Naive B cell (primary cell): ENCODE measurements at regions not wholly inside any gene's neighbourhood (a gene's known extent, or its start where the extent isn't known, plus 50 kb on each side); places are given as distances from the start of the nearest gene placed in this dataset.
"Not testable (repeated sequence)": the region's sequence is repeated elsewhere in the genome, so short reads cannot be mapped to it uniquely, and the experiment has no call there.

Source experiments
- ATAC-seq, 2 donors: fragments of 150-1000 bp; cut with Tn5 transposase; 2 replicates each; pipeline ENCODE4 v1.10.0; 2021; ENCODE audit warnings: low read depth in 2 of 2, mild to moderate bottlenecking in 2 of 2, moderate library complexity in 2 of 2
- DNase-seq: peaks from one replicate; pipeline ENCODE4 v3.0.0; 2022
- H3K27ac Mint-ChIP-seq, 6 donors: one replicate each; pipeline ENCODE4 v1.8.0; 2020 to 2022; ENCODE audit warnings: mild to moderate bottlenecking in 6 of 6, mixed read lengths in 6 of 6, moderate library complexity in 5 of 6, inconsistent platforms in 2 of 6
- H3K27me3 Mint-ChIP-seq, 3 donors: one replicate each; pipeline ENCODE4 v1.8.0; 2021 to 2022; ENCODE audit warnings: mixed read lengths in 3 of 3, mild to moderate bottlenecking in 1 of 3
- H3K36me3 Mint-ChIP-seq, 2 donors: one replicate each; pipeline ENCODE4 v1.8.0; 2020 to 2022; ENCODE audit warnings: mixed read lengths in 2 of 2, inconsistent platforms in 1 of 2, mild to moderate bottlenecking in 1 of 2
- H3K4me1 Mint-ChIP-seq, 3 donors: one replicate each; pipeline ENCODE4 v1.8.0; 2020 to 2022; ENCODE audit warnings: mixed read lengths in 3 of 3, inconsistent platforms in 1 of 3, mild to moderate bottlenecking in 1 of 3, moderate library complexity in 1 of 3
- H3K4me3 Mint-ChIP-seq, 8 donors: one replicate each; pipeline ENCODE4 v1.8.0; 2020 to 2022; ENCODE audit warnings: mild to moderate bottlenecking in 8 of 8, mixed read lengths in 8 of 8, moderate library complexity in 8 of 8, inconsistent platforms in 2 of 8
- H3K9me3 Mint-ChIP-seq, 7 donors: one replicate each; pipeline ENCODE4 v1.8.0; 2020 to 2022; ENCODE audit warnings: mixed read lengths in 7 of 7, mild to moderate bottlenecking in 5 of 7, inconsistent platforms in 2 of 7, moderate library complexity in 1 of 7

- no peak for ATAC-seq
- Mint-ChIP-seq H3K27me3 (no peaks in the 10 kb centered on the region), H3K4me1 (no peaks in the 10 kb centered on the region), H3K9me3 (peaks cover 3 to 12% (median 7%) of the 10 kb centered on the region in 7 donors), H3K36me3 (peaks cover 0 to 3% of the 10 kb centered on the region in 2 donors), H3K27ac (no peak overlapping the region), H3K4me3 (no peak overlapping the region)
- DNase-seq = no peak
Measured at GRCh38 chr3:83251490-83251889, 1490.0 kb upstream of the GBE1 start.

- no peak for ATAC-seq
- DNase-seq = no peak
- Mint-ChIP-seq H3K4me1 (no peaks in the 10 kb centered on the region), H3K27ac (no peak overlapping the region), H3K36me3 (peaks cover 0 to 6% of the 10 kb centered on the region in 2 donors), H3K4me3 (no peak overlapping the region), H3K27me3 (no peaks in the 10 kb centered on the region), H3K9me3 (peaks cover 6 to 17% (median 12%) of the 10 kb centered on the region in 7 donors)
Measured at GRCh38 chr3:83250613-83251012, 1489.2 kb upstream of the GBE1 start.

- no peaks in the 10 kb centered on the region for H3K4me1 Mint-ChIP-seq
Measured at GRCh38 chr3:83248454-83248853, 1487.0 kb upstream of the GBE1 start.

GRCh38 chr3:83235180-83235814, 1473.9 kb upstream of the GBE1 start:
- Mint-ChIP-seq H3K9me3 (peaks cover 0 to 5% (median 2%) of the 10 kb centered on the region in 7 donors), H3K4me3 (no peak overlapping the region), H3K27ac (no peak overlapping the region), H3K4me1 (no peaks in the 10 kb centered on the region), H3K36me3 (no peaks in the 10 kb centered on the region), H3K27me3 (no peaks in the 10 kb centered on the region)
- DNase-seq (no peak), ATAC-seq (no peak)

More at GRCh38 chr3:83248454-83248853, 1487.0 kb upstream of the GBE1 start:
- H3K27me3 Mint-ChIP-seq = no peaks in the 10 kb centered on the region
- H3K27ac Mint-ChIP-seq = no peak overlapping the region
- peaks cover 0 to 6% of the 10 kb centered on the region in 2 donors for H3K36me3 Mint-ChIP-seq
- DNase-seq (no peak), ATAC-seq (no peak)
- H3K4me3 Mint-ChIP-seq = no peak overlapping the region
- H3K9me3 Mint-ChIP-seq = peaks cover 10 to 35% (median 16%) of the 10 kb centered on the region in 7 donors

GRCh38 chr3:83233715-83234114, 1472.3 kb upstream of the GBE1 start:
- H3K4me1 Mint-ChIP-seq = no peaks in the 10 kb centered on the region
- no peak for DNase-seq
- no peak overlapping the region for H3K4me3 Mint-ChIP-seq
- no peaks in the 10 kb centered on the region for H3K36me3 Mint-ChIP-seq
- H3K27me3 Mint-ChIP-seq = no peaks in the 10 kb centered on the region
- peaks cover 0 to 4% (median 0%) of the 10 kb centered on the region in 7 donors for H3K9me3 Mint-ChIP-seq
- no peak for ATAC-seq
- H3K27ac Mint-ChIP-seq = no peak overlapping the region

- ATAC-seq (no peak), DNase-seq (no peak)
- H3K36me3 Mint-ChIP-seq = no peaks in the 10 kb centered on the region
- peaks cover 0 to 4% (median 0%) of the 10 kb centered on the region in 7 donors for H3K9me3 Mint-ChIP-seq
- no peaks in the 10 kb centered on the region for H3K4me1 Mint-ChIP-seq
- H3K27ac Mint-ChIP-seq = no peak overlapping the region
- no peaks in the 10 kb centered on the region for H3K27me3 Mint-ChIP-seq
- H3K4me3 Mint-ChIP-seq = no peak overlapping the region
Measured at GRCh38 chr3:83230841-83231240, 1469.4 kb upstream of the GBE1 start.

- Mint-ChIP-seq H3K27ac (no peak overlapping the region), H3K27me3 (no peaks in the 10 kb centered on the region), H3K9me3 (peaks cover 0 to 4% (median 0%) of the 10 kb centered on the region in 7 donors), H3K4me1 (no peaks in the 10 kb centered on the region), H3K4me3 (no peak overlapping the region), H3K36me3 (no peaks in the 10 kb centered on the region)
- ATAC-seq (no peak), DNase-seq (no peak)
Measured at GRCh38 chr3:83230376-83230775, 1468.9 kb upstream of the GBE1 start.

- no peak overlapping the region for H3K27ac Mint-ChIP-seq
- H3K4me3 Mint-ChIP-seq = no peak overlapping the region
- no peaks in the 10 kb centered on the region for H3K4me1 Mint-ChIP-seq
- H3K9me3 Mint-ChIP-seq = peaks cover 0 to 4% (median 0%) of the 10 kb centered on the region in 7 donors
- no peak for DNase-seq
- no peaks in the 10 kb centered on the region for H3K27me3 Mint-ChIP-seq
- no peaks in the 10 kb centered on the region for H3K36me3 Mint-ChIP-seq
- no peak for ATAC-seq
Measured at GRCh38 chr3:83226751-83227150, 1465.3 kb upstream of the GBE1 start.

GRCh38 chr3:83224101-83224868, 1462.8 kb upstream of the GBE1 start:
- Mint-ChIP-seq H3K4me1 (no peaks in the 10 kb centered on the region), H3K4me3 (no peak overlapping the region), H3K9me3 (peaks cover 0 to 4% (median 0%) of the 10 kb centered on the region in 7 donors), H3K27me3 (no peaks in the 10 kb centered on the region), H3K36me3 (no peaks in the 10 kb centered on the region), H3K27ac (no peak overlapping the region)
- no peak for DNase-seq
- no peak for ATAC-seq

- H3K27ac Mint-ChIP-seq = no peak overlapping the region
Measured at GRCh38 chr3:83218383-83219200, 1457.1 kb upstream of the GBE1 start.

GRCh38 chr3:83217595-83218118, 1456.2 kb upstream of the GBE1 start:
- H3K36me3 Mint-ChIP-seq, ATAC-seq, H3K9me3 Mint-ChIP-seq, DNase-seq, H3K4me1 Mint-ChIP-seq, H3K27me3 Mint-ChIP-seq, H3K27ac Mint-ChIP-seq: not testable (repeated sequence)
- H3K4me3 Mint-ChIP-seq = peak overlapping the region in 1 of 8 donors; percentile 72

More at GRCh38 chr3:83218383-83219200, 1457.1 kb upstream of the GBE1 start:
- H3K9me3 Mint-ChIP-seq = peaks cover 0 to 4% (median 3%) of the 10 kb centered on the region in 7 donors
- no peak overlapping the region for H3K4me3 Mint-ChIP-seq
- no peak for ATAC-seq
- H3K36me3 Mint-ChIP-seq = no peaks in the 10 kb centered on the region
- H3K4me1 Mint-ChIP-seq = no peaks in the 10 kb centered on the region
- DNase-seq = no peak
- H3K27me3 Mint-ChIP-seq = no peaks in the 10 kb centered on the region

GRCh38 chr3:83216919-83217594, 1455.6 kb upstream of the GBE1 start:
- ATAC-seq (no peak), DNase-seq (no peak)
- Mint-ChIP-seq H3K9me3 (peaks cover 0 to 5% (median 3%) of the 10 kb centered on the region in 7 donors), H3K4me1 (no peaks in the 10 kb centered on the region), H3K27me3 (no peaks in the 10 kb centered on the region), H3K27ac (no peak overlapping the region), H3K36me3 (no peaks in the 10 kb centered on the region), H3K4me3 (peak overlapping the region in 1 of 8 donors; percentile 72)

GRCh38 chr3:83195243-83195642, 1433.8 kb upstream of the GBE1 start:
- no peak for ATAC-seq
- Mint-ChIP-seq H3K9me3 (peaks cover 0 to 5% (median 3%) of the 10 kb centered on the region in 7 donors), H3K27ac (no peak overlapping the region), H3K36me3 (no peaks in the 10 kb centered on the region), H3K4me3 (no peak overlapping the region), H3K27me3 (no peaks in the 10 kb centered on the region), H3K4me1 (no peaks in the 10 kb centered on the region)
- no peak for DNase-seq
